22Rv1 (cell line): ENCODE measurements at regions not wholly inside any gene's neighbourhood (a gene's known extent, or its start where the extent isn't known, plus 50 kb on each side); places are given as distances from the start of the nearest gene placed in this dataset.
"Not testable (repeated sequence)": the region's sequence is repeated elsewhere in the genome, so short reads cannot be mapped to it uniquely, and the experiment has no call there.

Experiments used
- ZFX ChIP-seq: fragments of 450-650 bp; IDR thresholded peaks from 2 replicates; pipeline ENCODE4 v1.6.1; 2017; ENCODE audit warnings: antibody characterized with exemption, borderline replicate concordance
- TF ChIP-seq, protein P1 (sequence below): fragments of 450-650 bp; IDR thresholded peaks from 2 replicates; pipeline ENCODE4 v1.5.1; 2017; ENCODE audit warnings: mild to moderate bottlenecking

DNA sequence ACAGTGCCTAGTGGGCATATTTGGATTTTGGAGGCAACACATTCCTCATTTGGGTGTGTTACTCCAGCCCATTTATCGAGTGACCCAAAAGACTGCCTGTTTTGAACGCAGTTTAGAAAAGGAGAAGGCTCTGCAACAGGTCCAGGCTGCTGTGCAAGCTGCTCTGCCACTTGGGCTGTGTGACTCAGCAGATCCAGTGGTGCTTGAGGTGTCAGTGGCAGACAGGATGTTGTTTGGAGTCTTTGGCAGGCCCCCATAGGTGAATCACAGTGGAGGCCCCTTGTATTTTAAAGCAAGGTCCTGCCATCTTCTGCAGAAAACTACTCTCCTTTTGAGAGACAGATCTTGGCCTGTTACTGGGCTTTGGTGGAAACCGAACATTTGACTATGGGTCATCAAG is 104.0 kb downstream of the DNAJB9 start:
- TF ChIP-seq, protein P1, sequence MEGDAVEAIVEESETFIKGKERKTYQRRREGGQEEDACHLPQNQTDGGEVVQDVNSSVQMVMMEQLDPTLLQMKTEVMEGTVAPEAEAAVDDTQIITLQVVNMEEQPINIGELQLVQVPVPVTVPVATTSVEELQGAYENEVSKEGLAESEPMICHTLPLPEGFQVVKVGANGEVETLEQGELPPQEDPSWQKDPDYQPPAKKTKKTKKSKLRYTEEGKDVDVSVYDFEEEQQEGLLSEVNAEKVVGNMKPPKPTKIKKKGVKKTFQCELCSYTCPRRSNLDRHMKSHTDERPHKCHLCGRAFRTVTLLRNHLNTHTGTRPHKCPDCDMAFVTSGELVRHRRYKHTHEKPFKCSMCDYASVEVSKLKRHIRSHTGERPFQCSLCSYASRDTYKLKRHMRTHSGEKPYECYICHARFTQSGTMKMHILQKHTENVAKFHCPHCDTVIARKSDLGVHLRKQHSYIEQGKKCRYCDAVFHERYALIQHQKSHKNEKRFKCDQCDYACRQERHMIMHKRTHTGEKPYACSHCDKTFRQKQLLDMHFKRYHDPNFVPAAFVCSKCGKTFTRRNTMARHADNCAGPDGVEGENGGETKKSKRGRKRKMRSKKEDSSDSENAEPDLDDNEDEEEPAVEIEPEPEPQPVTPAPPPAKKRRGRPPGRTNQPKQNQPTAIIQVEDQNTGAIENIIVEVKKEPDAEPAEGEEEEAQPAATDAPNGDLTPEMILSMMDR: not testable (repeated sequence)
- not testable (repeated sequence) for TF ChIP-seq ZFX
